Gastrocnemius medialis (tissue), 4 donors: ENCODE measurements at regions not wholly inside any gene's neighbourhood (a gene's known extent, or its start where the extent isn't known, plus 50 kb on each side); places are given as distances from the start of the nearest gene placed in this dataset.
"Not testable (repeated sequence)": the region's sequence is repeated elsewhere in the genome, so short reads cannot be mapped to it uniquely, and the experiment has no call there.

Experiments
- ATAC-seq, 2 donors: fragments of 150-250 bp; one replicate each; pipeline ENCODE4 v1.9.1; 2016
- DNase-seq, 2 donors: peaks; one replicate each; pipeline ENCODE4 v3.0.0-alpha.2; 2019
- H3K27ac ChIP-seq, 4 donors: fragments of 200-600 bp; sonication (generic); 1 replicate in 1 of 4; 2 replicates in 3 of 4; pipeline ENCODE4 v1.5.1; 2016 to 2018; ENCODE audit warnings: mild to moderate bottlenecking in 2 of 4, moderate library complexity in 1 of 4
- H3K27me3 ChIP-seq, 3 donors: fragments of 200-600 bp; sonication (generic) in 2 of 3; 1 replicate in 1 of 3; 2 replicates in 2 of 3; pipeline versions ENCODE4 v1.5.1 to v1.6.0; 2016 to 2019; ENCODE audit warnings: mild to moderate bottlenecking in 1 of 3, moderate library complexity in 1 of 3
- H3K36me3 ChIP-seq, 2 donors: fragments of 200-600 bp; sonication (generic) in 1 of 2; one replicate each; pipeline ENCODE4 v1.5.1; 2017 to 2018
- H3K4me1 ChIP-seq, 2 donors: fragments of 200-600 bp; sonication (generic) in 1 of 2; one replicate each; pipeline ENCODE4 v1.5.1; 2016 to 2017; ENCODE audit warnings: mild to moderate bottlenecking in 2 of 2
- H3K4me3 ChIP-seq, 4 donors: fragments of 200-600 bp; sonication (generic) in 3 of 4; 1 replicate in 1 of 4; 2 replicates in 3 of 4; pipeline ENCODE4 v1.5.1; 2016 to 2019; ENCODE audit warnings: mild to moderate bottlenecking in 2 of 4
- H3K9me3 ChIP-seq, 3 donors: fragments of 200-600 bp; sonication (generic) in 2 of 3; 1 replicate in 1 of 3; 2 replicates in 2 of 3; pipeline ENCODE4 v1.5.1; 2016 to 2019
- POLR2A ChIP-seq, 2 donors: fragments of 450-650 bp; IDR thresholded peaks; one replicate each; pipeline ENCODE4 v1.6.1; 2017; ENCODE audit warnings: antibody characterized with exemption in 2 of 2, mild to moderate bottlenecking in 2 of 2, moderate library complexity in 2 of 2
- in situ Hi-C, 4 donors: fragments of 200-750 bp; cut with MboI; loops; one replicate each; pipeline versions ENCODE4 v1.15.0 to v1.8.0; 2017; ENCODE audit warnings: low sequenced_read_pairs in 4 of 4
- intact Hi-C: fragments of 100-400 bp; cut with DNase I; formaldehyde crosslinking; loops from one replicate; pipeline ENCODE4 v1.15.1; 2023; ENCODE audit warnings: low total_unique reads
- TF ChIP-seq, protein P1 (sequence below), 5 experiments: fragments of 450-650 bp in 3 of 5; fragments of 200-600 bp in 2 of 5; sonication (generic) in 2 of 5; IDR thresholded peaks in 4 of 5; conservative IDR thresholded peaks in 1 of 5; 1 replicate in 4 of 5; 2 replicates in 1 of 5; pipeline ENCODE4 v1.5.1; 2016 to 2019; ENCODE audit warnings: antibody characterized with exemption in 5 of 5, mild to moderate bottlenecking in 3 of 5, moderate library complexity in 3 of 5

- no peaks in the 10 kb centered on the region for H3K9me3 ChIP-seq
- no peak for TF ChIP-seq POLR2A (IDR thresholded peaks at IDR 0.05)
- TF ChIP-seq, protein P1, sequence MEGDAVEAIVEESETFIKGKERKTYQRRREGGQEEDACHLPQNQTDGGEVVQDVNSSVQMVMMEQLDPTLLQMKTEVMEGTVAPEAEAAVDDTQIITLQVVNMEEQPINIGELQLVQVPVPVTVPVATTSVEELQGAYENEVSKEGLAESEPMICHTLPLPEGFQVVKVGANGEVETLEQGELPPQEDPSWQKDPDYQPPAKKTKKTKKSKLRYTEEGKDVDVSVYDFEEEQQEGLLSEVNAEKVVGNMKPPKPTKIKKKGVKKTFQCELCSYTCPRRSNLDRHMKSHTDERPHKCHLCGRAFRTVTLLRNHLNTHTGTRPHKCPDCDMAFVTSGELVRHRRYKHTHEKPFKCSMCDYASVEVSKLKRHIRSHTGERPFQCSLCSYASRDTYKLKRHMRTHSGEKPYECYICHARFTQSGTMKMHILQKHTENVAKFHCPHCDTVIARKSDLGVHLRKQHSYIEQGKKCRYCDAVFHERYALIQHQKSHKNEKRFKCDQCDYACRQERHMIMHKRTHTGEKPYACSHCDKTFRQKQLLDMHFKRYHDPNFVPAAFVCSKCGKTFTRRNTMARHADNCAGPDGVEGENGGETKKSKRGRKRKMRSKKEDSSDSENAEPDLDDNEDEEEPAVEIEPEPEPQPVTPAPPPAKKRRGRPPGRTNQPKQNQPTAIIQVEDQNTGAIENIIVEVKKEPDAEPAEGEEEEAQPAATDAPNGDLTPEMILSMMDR (IDR thresholded peaks at IDR 0.05 in 4 of 5, conservative IDR thresholded peaks at IDR 0.05 in 1 of 5): no peak
These were observed 100.4 kb upstream of the TCF21 start for GRCh38 chr6:133788556-133788955.

DNA sequence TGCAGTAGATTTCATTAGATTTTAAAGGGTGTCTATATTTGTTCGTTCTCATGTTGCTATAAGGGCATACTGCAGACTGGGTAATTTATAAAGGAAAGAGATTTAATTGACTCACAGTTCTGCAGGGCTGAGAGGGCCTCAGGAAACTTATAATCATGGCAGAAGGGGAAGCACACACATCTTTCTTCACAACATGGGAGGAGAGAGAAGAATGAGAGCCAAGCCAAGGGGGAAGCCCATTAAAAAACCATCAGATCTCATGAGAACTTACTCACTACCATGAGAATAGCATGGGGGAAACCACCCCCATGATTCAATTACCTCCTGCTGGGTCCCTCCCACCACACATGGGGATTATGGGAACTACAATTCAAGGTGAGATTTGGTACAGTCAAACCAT, 99.5 kb upstream of the TCF21 start:
- H3K27me3 ChIP-seq, in situ Hi-C loops, DNase-seq, ATAC-seq, H3K9me3 ChIP-seq, H3K4me3 ChIP-seq, H3K36me3 ChIP-seq, H3K4me1 ChIP-seq, H3K27ac ChIP-seq, intact Hi-C loops: not testable (repeated sequence)

More at GRCh38 chr6:133788556-133788955, 100.4 kb upstream of the TCF21 start:
- intact Hi-C loops: no loop called here
- Histone ChIP-seq H3K27ac (no peak overlapping the region), H3K4me3 (no peak overlapping the region), H3K36me3 (no peaks in the 10 kb centered on the region), H3K27me3 (no peaks in the 10 kb centered on the region), H3K4me1 (no peaks in the 10 kb centered on the region)
- DNase-seq (no peak), ATAC-seq (no peak)
- in situ Hi-C loops: no loop called here

- intact Hi-C loops, H3K36me3 ChIP-seq, H3K4me1 ChIP-seq, ATAC-seq, H3K27me3 ChIP-seq, H3K9me3 ChIP-seq, H3K27ac ChIP-seq, H3K4me3 ChIP-seq, in situ Hi-C loops, DNase-seq: not testable (repeated sequence)
These were observed 98.2 kb upstream of the TCF21 start for GRCh38 chr6:133790756-133791155.

DNA sequence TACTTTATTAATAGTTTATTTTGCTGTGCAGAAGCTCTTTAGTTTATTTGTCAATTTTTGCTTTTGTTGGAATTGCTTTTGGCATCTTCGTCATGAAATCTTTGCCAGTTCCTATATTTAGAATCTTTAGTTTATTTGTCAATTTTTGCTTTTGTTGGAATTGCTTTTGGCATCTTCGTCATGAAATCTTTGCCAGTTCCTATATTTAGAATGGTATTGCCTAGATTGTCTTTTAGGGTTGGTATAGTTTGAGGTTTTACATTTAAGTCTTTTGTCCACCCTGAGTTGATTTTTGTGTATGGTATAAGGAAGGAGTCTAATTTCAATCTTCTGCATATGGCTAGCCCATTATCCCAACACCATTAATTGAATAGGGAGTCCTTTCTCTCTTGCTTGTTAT, 93.9 kb upstream of the TCF21 start:
- in situ Hi-C loops, H3K4me3 ChIP-seq, DNase-seq, H3K36me3 ChIP-seq, H3K4me1 ChIP-seq, H3K27me3 ChIP-seq, intact Hi-C loops, H3K9me3 ChIP-seq, ATAC-seq, H3K27ac ChIP-seq: not testable (repeated sequence)

GRCh38 chr6:133796235-133796634, 92.7 kb upstream of the TCF21 start:
- intact Hi-C loops (no loop called here), in situ Hi-C loops (no loop called here)
- Histone ChIP-seq H3K4me3 (no peak overlapping the region), H3K27me3 (no peaks in the 10 kb centered on the region), H3K4me1 (no peaks in the 10 kb centered on the region), H3K36me3 (no peaks in the 10 kb centered on the region), H3K9me3 (no peaks in the 10 kb centered on the region), H3K27ac (no peak overlapping the region)
- no peak for DNase-seq
- no peak for TF ChIP-seq POLR2A (IDR thresholded peaks at IDR 0.05)
- TF ChIP-seq, protein P1 (IDR thresholded peaks at IDR 0.05 in 4 of 5, conservative IDR thresholded peaks at IDR 0.05 in 1 of 5): no peak
- ATAC-seq: no peak

DNA sequence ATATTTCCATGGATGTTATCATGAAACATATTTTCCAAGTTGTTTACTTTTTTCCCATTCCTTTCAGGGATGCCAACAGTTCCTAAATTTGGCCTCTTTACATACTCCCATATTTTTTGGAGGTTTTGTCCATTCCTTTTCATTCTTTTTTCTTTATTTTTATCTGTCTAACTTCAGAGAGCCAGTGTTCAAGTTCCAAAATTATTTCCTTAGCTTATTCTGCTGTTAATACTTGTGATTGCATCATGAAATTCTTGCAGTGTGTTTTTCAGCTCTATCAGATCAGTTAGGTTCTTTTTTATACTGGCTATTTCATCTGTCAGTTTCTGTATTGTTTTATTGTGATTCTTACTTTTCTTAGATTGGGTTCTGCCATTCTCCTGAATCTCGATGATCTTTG, 89.9 kb upstream of the TCF21 start:
- Histone ChIP-seq H3K4me1 (no peaks in the 10 kb centered on the region), H3K36me3 (no peaks in the 10 kb centered on the region)
- no peak for ATAC-seq

More for the DNA sequence above, 89.9 kb upstream of the TCF21 start:
- intact Hi-C loops: no loop called here
- no peak overlapping the region for H3K27ac ChIP-seq
- DNase-seq: no peak
- no peaks in the 10 kb centered on the region for H3K27me3 ChIP-seq
- H3K9me3 ChIP-seq: no peaks in the 10 kb centered on the region
- in situ Hi-C loops: no loop called here
- H3K4me3 ChIP-seq: no peak overlapping the region
- no peak for TF ChIP-seq POLR2A (IDR thresholded peaks at IDR 0.05)
- TF ChIP-seq, protein P1 (IDR thresholded peaks at IDR 0.05 in 4 of 5, conservative IDR thresholded peaks at IDR 0.05 in 1 of 5): no peak
